ENCODE measurements at regions not wholly inside any gene's neighbourhood (a gene's known extent, or its start where the extent isn't known, plus 50 kb on each side); places are given as distances from the start of the nearest gene placed in this dataset.
"Not testable (repeated sequence)": the region's sequence is repeated elsewhere in the genome, so short reads cannot be mapped to it uniquely, and the experiment has no call there.

- DNase-seq (ENCODE audit: low spot score); H3K9me3 ChIP-seq; H3K4me3 ChIP-seq; H3K27me3 ChIP-seq (replicated peaks; ENCODE audit: insufficient read depth); H3K36me3 ChIP-seq; ATAC-seq (ENCODE audit: insufficient number of reproducible peaks, low FRiP score, low read depth); H3K27ac ChIP-seq; H3K4me1 ChIP-seq (ENCODE audit: control insufficient read depth in 1 of 2, low read depth in 2 of 2): not testable (repeated sequence)
These were observed 2966.9 kb downstream of the RPIA start for GRCh38 chr2:91658336-91658735.

- not testable (repeated sequence) for H3K27ac ChIP-seq; H3K27me3 ChIP-seq (replicated peaks; ENCODE audit: insufficient read depth)
These were observed 2967.9 kb downstream of the RPIA start for GRCh38 chr2:91659189-91659916.

GRCh38 chr2:91659917-91660275 is 2968.4 kb downstream of the RPIA start:
- H3K27ac ChIP-seq; DNase-seq (ENCODE audit: low spot score); H3K27me3 ChIP-seq (replicated peaks; ENCODE audit: insufficient read depth); H3K9me3 ChIP-seq; H3K36me3 ChIP-seq; H3K4me3 ChIP-seq; ATAC-seq (ENCODE audit: insufficient number of reproducible peaks, low FRiP score, low read depth); H3K4me1 ChIP-seq (ENCODE audit: control insufficient read depth in 1 of 2, low read depth in 2 of 2): not testable (repeated sequence)

More at GRCh38 chr2:91659189-91659916, 2967.9 kb downstream of the RPIA start:
- H3K9me3 ChIP-seq; H3K4me3 ChIP-seq; DNase-seq (ENCODE audit: low spot score); H3K36me3 ChIP-seq; ATAC-seq (ENCODE audit: insufficient number of reproducible peaks, low FRiP score, low read depth); H3K4me1 ChIP-seq (ENCODE audit: control insufficient read depth in 1 of 2, low read depth in 2 of 2): not testable (repeated sequence)

DNA sequence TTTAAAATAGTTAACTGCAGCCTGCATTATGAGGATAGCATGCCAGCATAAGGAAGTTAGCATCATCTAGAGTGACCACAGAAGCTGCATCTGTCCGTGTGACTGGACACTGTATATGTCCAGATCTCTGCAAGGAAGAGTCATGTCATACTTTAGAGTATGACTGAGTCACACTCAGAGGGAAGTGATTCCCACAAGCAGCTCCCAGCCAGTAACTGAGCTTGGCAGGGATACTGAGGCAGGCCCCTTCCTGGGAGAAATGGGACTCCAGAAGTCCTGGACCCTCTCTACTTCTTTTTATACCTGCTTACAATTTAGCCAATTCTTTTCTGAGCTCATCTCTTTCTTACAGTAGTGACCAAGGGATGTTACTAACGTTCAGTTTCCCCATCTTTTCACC is 2975.9 kb downstream of the RPIA start:
- not testable (repeated sequence) for H3K36me3 ChIP-seq; H3K4me1 ChIP-seq (ENCODE audit: control insufficient read depth in 1 of 2, low read depth in 2 of 2); ATAC-seq (ENCODE audit: insufficient number of reproducible peaks, low FRiP score, low read depth); H3K4me3 ChIP-seq; H3K27ac ChIP-seq; DNase-seq (ENCODE audit: low spot score); H3K9me3 ChIP-seq; H3K27me3 ChIP-seq (replicated peaks; ENCODE audit: insufficient read depth)

- ATAC-seq (ENCODE audit: insufficient number of reproducible peaks, low FRiP score, low read depth); H3K36me3 ChIP-seq; H3K27me3 ChIP-seq (replicated peaks; ENCODE audit: insufficient read depth); DNase-seq (ENCODE audit: low spot score); H3K9me3 ChIP-seq; H3K27ac ChIP-seq; H3K4me3 ChIP-seq; H3K4me1 ChIP-seq (ENCODE audit: control insufficient read depth in 1 of 2, low read depth in 2 of 2): not testable (repeated sequence)
These were observed 2994.1 kb downstream of the RPIA start for GRCh38 chr2:91685541-91685940.

DNA sequence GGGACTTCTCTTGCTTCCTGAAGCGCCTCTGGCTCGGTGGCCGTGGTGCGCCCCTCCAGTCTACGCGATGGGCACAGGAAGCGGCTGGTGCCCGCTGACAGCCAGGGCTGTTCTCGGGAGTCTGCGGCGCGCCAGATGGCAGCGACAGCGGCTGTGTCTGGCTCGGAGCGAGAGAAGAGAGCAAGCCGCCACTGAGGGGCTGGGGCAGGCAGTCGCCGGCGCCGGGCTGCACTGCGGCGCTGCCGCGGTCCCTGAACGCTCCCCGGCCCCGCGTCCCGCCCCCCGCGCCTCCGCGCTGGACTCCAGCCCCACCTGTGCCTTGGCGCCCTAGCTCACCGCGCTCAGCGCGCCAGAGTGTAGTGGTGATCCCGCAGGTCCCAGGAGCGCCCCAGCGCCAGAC is 2994.6 kb downstream of the RPIA start:
- not testable (repeated sequence) for H3K36me3 ChIP-seq; H3K9me3 ChIP-seq; H3K27ac ChIP-seq; ATAC-seq (ENCODE audit: insufficient number of reproducible peaks, low FRiP score, low read depth); H3K4me3 ChIP-seq; H3K4me1 ChIP-seq (ENCODE audit: control insufficient read depth in 1 of 2, low read depth in 2 of 2); H3K27me3 ChIP-seq (replicated peaks; ENCODE audit: insufficient read depth); DNase-seq (ENCODE audit: low spot score)
